Ecto neural progenitor cell (in vitro differentiated cells): ENCODE measurements at regions not wholly inside any gene's neighbourhood (a gene's known extent, or its start where the extent isn't known, plus 50 kb on each side); places are given as distances from the start of the nearest gene placed in this dataset.

Experiments used
- DNase-seq: peaks from one replicate; pipeline ENCODE4 v3.0.0-alpha.2; 2018; ENCODE audit warnings: low spot score

DNA sequence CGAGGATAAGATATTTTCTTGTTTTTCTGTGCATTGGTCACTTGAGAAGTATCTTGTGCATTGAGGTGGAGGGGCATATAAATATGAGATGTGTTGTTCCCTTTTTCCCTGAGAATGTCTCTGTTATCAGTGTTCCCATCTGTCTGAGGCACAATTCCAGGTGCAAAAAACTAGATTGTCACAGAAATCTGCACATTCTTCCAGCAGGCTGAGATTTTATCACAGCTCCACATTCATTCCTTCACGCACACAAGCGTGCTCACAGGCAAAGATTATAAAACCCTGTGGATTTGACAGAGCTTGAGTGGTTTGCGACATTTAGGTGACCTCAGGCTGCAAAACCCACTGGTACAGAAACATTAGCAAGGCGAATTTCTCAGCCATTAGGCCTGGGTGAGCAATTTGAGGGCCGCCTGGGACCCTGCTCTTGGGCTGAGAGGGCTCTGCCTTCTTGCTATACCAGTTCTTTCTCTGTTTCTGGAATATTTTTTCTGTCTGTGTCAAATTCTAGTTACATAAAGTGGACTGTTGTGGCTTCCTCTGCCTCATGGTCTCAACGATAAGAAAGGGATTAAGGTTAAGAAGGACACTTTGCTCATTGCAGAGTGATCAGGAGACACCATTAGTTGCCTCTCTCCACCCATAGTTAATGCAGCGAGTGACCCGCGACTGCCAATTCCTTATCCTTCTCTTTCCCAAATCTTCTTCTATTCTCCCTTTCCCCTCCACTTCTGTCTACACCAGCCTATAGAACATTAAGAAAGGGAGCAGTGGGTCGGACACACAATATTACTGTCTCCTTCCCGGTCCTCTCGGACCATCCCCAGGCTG, 86.7 kb upstream of the C1QTNF7 start:
- DNase-seq: no peak

DNA sequence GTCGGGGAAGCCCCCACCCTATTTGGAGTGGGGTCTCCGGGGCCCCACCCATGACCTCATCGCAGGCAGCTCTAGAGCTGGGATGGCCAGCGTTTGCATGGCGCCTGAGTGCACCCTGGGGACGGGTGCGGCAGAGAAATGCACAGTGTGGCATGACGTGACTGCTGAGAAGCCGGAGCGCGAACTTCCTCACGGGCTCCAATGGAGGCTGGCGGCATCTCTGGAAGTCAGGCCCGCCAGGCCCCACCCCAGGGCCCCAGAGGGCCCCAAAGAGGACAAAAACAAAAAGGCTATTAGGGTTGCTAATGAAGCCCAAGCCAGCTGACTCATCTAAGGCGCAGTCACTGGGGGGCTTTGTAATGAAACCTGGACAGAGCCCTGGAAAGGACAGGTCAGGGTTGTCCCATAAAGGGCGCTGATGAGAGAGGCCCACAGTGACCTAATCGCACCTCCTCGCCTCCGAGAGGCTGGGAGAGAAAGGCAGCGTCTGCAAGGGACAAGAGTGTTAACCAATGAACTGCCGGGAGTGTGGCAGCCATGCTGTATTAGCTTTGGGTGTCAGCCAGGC, 86.0 kb upstream of the C1QTNF7 start:
- no peak for DNase-seq

DNA sequence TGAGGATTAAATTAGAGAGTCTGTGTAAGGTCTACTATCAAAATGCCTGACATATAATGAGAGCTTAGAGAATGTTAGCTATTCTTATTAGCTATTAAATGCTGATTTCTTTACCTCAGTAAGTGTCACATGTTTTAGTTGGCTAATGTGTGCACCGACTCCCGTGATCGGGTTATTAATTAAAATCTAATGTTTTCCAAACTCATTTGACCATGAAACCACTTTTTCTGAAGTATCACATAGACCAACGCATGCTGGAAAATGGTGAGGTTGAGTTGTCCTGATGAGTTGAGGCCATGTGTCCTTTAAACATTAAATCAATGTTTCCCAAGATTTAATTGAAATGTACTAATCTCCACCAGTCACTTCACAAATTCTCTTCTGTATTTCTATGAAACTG, 84.8 kb upstream of the C1QTNF7 start:
- DNase-seq: no peak

DNA sequence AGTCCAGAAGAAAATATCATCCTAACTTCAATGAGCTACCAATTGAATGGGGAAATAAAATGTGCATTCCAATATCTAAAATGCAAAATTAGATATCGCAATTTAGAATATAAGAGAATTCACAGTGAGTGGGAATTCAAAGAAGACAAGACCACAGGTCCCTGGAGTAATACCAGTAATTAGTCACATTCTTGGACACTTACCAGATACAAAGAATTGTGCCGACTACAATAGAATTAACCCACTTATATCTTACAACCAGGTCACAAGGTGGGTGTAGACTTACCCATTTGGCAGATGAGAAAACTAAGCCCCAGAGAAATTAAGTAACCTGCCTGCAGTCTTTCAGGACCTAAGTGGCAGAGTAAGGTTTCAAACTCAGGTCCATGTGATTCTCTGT, 84.3 kb upstream of the C1QTNF7 start:
- DNase-seq: no peak

DNA sequence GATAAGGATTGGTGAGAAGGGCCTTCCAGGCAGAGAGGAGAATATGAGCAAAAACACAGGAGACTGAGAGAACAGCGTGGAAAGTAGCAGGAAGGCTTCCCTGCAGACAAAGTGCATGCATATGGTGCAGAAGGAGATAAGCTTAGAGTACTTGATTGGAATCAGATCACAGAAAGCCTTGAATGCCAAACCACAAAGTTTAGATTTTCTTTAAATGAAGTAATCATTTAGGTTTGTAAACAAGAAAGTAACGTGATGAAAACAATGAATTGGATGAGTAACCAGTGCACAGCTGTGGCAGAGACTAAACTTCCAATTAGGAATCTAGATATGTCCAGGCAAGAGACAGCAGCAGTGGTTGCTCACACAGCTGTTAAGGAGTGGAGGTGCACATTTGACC, 83.8 kb upstream of the C1QTNF7 start:
- DNase-seq: no peak

DNA sequence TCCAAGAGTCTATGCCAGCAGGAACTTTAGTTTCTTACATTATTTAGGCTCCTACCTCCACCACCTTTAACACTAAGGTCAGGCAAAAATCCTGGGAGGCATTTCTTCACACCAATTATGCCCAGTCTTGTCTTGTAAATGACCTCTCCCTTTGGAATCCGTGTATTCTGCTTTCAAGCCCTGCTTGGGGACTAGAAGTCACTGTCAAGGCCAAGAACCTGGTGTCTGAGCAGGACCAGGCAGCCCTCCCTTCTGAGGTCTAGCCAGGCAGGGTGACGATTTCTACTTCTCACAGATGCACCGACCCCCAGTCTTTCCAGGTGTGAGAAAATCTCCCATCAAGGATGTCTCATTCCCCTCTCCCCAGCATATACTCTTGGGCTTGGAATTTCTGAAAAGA, 82.7 kb upstream of the C1QTNF7 start:
- no peak for DNase-seq

DNA sequence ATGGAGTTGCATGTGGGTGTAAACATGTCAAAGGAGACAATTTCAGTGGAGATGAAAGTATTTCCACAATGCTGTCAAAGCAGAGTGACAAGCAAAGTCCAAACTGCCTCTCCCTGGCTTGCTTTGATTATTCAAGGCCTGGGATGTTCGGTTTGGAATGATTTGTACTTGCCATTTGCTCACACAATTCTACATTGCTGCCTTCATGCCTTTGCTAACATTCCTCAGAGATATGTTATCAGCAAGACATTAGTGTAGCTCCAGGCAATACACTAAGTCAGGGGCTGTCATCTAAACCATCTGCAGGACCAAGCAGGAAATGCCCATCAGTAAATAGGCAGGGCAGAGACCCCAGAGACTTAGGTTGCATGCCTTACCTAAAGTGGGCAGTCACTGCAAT, 79.6 kb upstream of the C1QTNF7 start:
- no peak for DNase-seq

DNA sequence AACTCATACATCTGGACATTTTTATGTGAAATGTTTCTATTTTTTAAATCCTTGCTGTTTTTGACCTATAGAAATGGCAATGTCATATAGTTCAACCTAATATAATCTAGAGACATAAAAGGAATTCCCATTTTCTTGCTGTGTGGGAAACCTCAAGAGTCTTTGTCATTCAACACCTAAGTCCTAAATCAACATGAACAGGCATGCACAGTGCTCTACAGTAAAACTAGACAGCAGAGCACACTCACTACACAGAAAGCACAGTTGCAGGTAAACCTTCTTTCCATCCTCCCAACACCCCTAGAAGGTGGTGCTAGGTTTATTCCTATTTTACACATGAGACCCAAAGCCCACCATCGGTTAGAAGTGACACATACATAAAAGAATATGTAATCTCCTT, 79.1 kb upstream of the C1QTNF7 start:
- DNase-seq: no peak

DNA sequence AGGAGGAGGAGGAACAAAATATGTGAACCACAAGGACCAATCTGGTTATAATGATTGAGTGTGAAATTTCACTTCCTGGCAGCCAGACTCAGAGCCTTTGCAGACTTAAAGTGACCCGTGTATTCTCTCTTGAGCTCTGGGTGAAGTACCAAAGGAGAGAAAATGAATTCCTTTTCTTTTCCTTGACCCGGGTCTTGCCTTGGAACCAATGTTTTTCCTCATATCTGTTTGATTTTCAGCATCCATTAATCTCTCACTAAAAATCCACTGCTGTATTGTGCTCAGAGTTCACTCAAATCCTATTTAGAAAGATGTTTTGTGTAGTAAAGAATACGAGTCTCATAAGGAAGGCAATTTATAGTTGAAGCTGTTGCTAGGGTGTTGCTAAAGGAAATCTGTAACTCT, 78.3 kb upstream of the C1QTNF7 start:
- no peak for DNase-seq

DNA sequence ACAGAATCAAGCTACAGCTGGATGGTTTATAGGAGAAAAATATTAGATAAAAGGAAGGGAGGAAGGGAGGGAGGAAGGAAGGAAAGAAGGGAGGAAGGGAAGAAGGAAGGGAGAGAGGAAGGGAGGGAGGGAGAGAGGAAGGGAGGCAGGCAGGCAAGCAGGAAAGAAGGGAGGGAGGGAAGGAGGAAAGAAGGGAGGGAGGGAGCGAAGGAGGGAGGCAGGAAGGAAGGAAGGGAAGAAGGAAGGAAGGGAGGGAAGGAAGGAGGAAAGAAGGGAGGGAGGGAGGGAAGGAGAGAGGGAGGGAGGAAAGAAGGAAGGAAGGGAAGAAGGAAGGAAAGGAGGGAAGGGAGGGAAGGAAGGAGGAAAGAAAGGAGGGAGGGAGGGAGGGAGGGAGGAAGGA, 77.9 kb upstream of the C1QTNF7 start:
- DNase-seq: no peak

DNA sequence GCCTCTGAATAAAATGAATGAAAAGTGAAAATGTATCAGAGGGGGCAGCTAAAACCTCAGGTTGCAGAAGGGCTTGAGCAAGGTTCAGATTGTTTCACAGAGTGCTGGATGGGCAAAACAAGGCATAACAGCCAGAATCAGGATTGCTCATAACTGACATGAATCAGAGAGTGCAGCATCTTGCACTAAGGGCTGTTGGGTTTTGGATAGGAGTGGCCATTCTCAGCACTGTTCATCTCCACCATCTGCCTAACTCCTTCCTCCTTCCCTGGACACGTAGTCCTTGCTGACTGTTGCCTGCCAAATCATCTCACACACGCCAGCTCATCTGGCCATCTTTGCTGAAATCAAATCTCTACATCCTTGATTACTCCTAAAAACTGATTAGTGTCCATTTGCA, 75.3 kb upstream of the C1QTNF7 start:
- DNase-seq: no peak

DNA sequence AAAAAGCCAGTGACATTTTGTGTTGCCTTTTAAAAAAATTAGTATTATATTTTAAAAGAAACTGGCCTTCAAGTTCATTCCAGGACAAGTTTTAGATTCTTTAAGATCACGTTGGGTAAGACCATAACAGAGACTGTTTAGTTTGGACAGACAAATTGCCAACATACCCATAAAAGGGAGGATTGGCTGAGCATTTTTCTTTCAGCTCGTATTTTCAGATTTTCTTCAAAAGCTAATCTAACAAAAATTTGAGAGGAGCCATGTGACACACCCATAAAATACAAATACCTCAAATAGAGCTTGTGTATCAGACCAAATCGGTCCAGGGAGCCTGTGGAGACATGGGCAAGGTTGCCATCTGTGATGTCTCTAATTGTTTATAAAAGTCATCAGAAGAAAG, 74.6 kb upstream of the C1QTNF7 start:
- DNase-seq: no peak

DNA sequence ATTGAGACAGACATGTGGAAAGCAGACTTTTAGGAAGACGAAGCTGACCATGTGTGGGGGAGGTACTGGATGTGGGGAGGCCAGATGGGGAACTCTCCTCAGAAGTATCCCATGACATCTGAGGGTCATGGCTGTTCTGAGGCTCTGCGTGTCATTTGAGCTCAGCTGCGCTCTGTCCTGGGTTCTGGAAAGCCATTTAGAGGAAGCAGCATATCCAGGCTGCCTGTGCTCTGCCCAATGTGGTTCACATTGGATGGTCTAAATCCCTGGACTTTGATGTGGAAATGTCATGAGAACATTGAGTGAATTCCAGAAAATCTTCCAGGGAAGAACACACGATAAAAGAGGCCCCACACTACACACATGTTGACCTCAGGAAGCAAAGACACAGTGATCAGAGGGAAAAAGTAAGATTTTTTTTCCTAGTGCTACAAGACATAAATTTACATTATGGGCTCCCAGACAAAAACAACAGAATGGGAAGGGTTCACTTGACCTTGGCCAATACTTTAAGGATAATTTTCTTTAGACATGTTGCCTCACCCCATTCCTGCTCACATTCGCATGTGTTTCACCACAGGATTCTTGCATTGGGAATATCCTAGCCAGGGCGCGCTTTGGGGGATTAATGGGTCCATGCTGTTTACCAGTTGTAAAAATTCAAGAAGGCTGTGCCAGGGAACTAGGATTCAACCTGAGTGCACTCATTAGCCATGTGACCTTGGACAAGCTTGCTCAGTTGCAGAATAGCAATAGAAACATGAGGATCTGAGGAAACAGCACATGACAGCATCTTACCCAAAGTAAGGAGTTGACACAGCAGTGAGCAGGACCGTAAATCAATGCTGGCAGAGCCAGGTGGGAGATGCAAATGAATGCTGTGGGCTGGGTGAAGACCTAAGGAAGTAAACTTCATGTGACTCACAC, 73.2 kb upstream of the C1QTNF7 start:
- no peak for DNase-seq

DNA sequence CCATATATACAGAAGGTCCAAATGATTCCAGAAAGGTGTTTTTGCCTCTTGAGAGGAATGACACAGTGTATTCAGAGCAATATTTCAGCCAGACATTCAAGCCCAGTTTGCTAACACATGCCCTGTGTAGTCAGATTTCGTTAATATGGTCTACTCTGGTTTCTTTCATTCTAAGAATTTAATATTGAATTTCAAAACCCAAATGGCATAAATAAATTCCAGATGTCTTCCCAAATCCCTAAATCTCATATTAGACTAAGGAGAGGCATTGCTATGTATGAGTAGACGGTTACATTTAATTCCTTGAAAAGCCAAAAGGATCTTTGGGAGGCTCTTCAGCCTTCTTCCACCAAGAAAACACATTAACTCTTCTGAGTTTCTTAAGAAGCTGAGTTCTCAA, 66.3 kb upstream of the C1QTNF7 start:
- DNase-seq: no peak

DNA sequence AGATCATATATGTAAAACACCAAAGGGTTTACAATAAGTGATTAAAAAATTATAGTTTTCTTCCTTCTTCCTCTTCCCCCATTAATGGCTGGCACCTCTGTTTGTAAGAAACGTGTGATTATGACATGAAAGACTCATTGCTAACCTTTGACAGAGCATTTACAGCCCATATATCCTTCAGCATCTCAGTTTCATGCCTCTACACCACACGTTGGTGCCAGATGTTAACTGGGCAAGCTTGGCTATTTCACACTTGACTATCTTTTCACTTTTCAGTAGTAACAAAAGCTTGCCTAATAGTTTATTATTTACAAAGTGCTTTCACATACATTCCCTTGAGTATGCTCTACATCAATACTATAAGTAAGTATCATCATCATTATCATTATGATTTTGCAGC, 65.3 kb upstream of the C1QTNF7 start:
- no peak for DNase-seq

DNA sequence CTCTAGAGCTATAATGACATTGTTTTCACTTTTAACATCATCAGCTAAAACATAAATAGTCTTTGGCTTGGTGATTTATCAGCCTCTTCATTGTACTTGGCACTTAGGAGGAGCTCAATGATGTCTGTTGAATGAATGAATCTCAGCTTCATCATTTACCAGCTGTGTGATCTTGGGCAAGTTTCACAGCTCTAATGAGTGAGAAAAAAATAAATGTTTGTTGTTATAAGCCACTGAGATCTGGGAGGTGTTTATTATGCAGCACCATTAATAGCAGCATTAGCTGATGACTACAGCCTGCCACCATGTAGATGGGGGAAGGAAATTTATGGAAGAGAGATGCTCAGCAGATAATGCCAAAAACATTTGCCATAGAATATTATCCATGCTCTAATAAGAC, 63.6 kb upstream of the C1QTNF7 start:
- no peak for DNase-seq

DNA sequence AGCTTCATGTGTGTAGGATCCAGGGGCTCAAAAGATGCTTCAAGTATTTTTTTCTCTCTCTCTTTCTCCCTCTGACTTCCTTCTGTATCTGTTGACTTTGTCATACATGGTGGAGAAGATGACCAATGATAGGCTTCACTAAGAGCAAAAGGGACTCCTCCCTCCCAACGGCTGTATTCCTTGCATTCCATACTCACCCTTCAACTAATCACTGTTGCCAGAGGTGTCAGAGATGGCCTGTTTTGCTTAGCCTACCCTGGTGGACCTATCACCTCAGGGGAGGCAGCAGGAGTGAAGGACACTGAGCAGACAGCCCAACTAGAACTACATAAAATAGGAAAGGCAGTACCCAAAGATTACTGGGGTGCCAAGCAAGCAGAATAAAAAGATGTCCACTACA, 62.2 kb upstream of the C1QTNF7 start:
- DNase-seq: no peak

DNA sequence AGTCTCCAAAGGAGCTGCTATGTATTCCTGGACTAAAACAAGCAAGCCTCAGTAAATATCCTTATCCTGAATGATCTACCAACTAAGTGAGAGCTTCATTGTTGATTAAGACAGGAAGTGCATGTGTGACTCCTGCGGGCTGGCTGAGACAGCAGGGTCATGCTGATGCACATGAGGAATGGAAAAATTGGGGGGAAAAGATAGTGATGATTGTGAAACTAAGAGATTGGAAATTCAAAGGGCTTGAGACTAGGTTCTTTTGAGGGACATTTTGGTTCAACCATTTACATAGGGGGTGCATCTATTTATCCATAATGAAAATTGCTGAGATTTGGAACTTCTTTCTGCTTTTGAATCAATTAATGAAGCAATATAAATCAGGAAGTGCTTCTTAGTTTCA, 61.1 kb upstream of the C1QTNF7 start:
- DNase-seq: no peak

DNA sequence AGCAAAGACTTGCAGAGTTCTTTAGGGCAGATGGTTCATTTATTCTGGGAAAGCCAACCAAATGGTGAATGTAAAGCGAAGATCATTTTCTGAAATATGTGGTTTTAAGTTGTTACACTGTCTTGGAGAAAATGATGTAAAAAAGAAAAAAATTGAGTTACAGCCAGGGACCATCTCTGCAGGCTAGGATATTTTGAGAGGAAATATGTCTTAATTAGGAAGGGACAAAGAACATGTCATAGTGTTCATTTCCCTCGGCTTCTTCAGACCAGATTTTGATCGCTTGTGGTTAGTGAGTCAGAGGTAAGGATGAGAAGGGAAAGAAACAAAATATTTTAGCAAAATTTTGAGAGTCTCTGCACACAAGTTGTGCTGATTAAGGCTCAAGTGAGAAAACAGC, 59.0 kb upstream of the C1QTNF7 start:
- DNase-seq: no peak

DNA sequence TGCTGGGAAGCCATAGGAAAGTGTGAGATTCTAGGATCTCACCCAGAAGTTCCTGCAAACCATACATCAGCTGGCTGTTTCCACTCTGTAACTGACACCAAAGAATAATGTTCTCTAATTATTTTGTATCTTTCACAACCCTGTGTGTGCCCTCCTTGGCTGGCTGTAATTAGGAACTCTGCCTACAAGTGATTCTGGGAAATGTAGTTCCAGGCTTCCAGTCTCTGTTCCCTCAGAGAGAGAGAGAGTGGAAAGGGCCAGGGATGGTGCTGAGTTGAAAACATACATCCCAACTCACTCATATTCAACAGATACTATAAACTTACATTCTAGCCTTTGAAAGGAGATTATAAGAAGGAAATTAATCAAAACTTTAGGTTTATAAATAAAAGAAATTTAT, 57.5 kb upstream of the C1QTNF7 start:
- no peak for DNase-seq

DNA sequence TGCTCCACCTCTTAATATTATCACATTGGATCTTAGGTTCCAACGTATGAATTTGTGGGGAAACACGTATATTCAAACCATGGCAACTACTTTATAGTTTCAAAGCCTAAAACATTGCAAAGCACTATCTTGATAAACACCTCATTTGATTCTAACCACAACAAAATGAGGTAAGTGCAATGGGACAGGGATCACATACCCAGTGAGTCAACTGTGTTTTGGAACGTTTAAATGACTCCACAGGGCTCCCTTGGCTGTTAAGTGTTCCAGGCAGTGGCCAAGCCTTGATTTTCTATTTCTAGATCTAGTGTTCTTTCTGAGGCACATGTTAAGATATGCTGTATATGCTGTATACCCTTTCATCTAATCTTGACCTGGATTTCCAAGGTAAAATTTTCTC, 54.5 kb upstream of the C1QTNF7 start:
- DNase-seq: no peak

DNA sequence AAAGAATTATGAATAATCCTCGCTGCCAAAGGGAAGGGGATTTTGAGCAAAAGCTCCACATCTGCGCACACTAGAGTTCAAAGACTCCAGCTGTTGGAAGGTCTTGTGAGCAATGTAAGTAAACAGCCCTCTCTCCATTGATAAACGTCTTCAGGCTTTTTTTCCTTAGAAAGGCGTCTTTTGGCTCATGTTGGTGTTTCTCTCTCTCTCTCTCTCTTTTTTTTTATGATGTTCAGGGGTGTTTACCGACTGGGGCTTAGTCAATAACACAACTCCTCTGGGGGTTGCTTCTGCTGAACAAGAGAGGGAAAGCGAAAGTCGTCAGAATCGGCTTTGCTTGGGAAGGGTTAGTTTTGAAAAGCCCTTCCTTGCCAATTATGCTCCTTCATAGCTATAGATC, 53.2 kb upstream of the C1QTNF7 start:
- DNase-seq: no peak

DNA sequence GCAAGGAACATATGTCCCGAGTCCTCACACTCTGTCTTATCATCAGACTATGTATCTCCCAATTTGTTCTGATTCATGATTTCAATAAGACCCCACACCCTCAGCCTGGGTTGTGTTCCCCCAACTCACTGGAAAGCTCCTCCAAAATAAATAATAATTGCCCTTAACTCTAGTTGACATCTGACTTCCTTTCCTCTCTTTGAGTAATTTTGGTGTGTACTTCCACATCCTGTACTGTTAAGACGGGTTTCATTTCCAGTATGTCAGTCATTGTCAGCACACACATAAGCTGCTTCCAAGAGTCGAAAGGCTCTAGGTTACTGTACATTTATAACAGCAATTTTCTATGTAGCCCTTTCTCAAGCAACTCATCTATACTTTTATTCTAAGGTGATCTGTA, 52.2 kb upstream of the C1QTNF7 start:
- no peak for DNase-seq
